SK-N-SH (cell line): ENCODE measurements at regions not wholly inside any gene's neighbourhood (a gene's known extent, or its start where the extent isn't known, plus 50 kb on each side); places are given as distances from the start of the nearest gene placed in this dataset.

ENCODE experiments used
- CTCF ChIA-PET: fragments of 300-600, 350-600 bp; formaldehyde crosslinking; extraction: SDS; loops from one replicate; lab custom pipeline; 2021; lab: Yijun Ruan, JAX
- POLR2A ChIA-PET: fragments of 350-600 bp; sonication (Branson Sonifier 250); formaldehyde crosslinking; extraction: SDS; loops from one replicate; lab custom pipeline; 2020; ENCODE audit warnings: antibody characterized with exemption, inconsistent platforms; lab: Yijun Ruan, JAX
- DNase-seq: peaks from one replicate; pipeline ENCODE4 v3.0.0; 2012
- H2AFZ ChIP-seq: fragments of 200-600 bp; sonication (generic); 2 replicates; pipeline ENCODE4 v1.8.1; 2016; ENCODE audit warnings: antibody characterized with exemption, mild to moderate bottlenecking, low read depth
- H3F3A ChIP-seq: fragments of 200-600 bp; sonication (generic); replicated peaks from 2 replicates; pipeline ENCODE3; 2016; ENCODE audit warnings: antibody characterized with exemption, mild to moderate bottlenecking; ENCODE audit not compliant: insufficient read depth
- H3K27ac ChIP-seq, 2 experiments: fragments of 200-500 bp in 1 of 2; fragments of 200-600 bp in 1 of 2; sonication (Bioruptor generic) in 1 of 2; sonication (generic), shearing (Covaris generic) in 1 of 2; 2 replicates each; pipeline versions ENCODE4 v1.5.1 to v1.6.1; 2014 to 2016; ENCODE audit warnings: low read depth in 2 of 2, inconsistent platforms in 1 of 2, low read length in 1 of 2, mild to moderate bottlenecking in 1 of 2, mixed read lengths in 1 of 2
- H3K27me3 ChIP-seq: fragments of 200-600 bp; sonication (generic), shearing (Covaris generic); 2 replicates; pipeline ENCODE4 v1.6.1; 2016; ENCODE audit warnings: mixed run types; ENCODE audit not compliant: insufficient read depth
- H3K36me3 ChIP-seq, 2 experiments: fragments of 200-500 bp in 1 of 2; fragments of 200-600 bp in 1 of 2; sonication (Bioruptor generic) in 1 of 2; sonication (generic) in 1 of 2; replicated peaks in 1 of 2; 2 replicates each; pipeline versions ENCODE3 to v1.5.1; 2014 to 2016; ENCODE audit warnings: low read length in 1 of 2, mild to moderate bottlenecking in 1 of 2; ENCODE audit not compliant: insufficient read depth in 2 of 2, control insufficient read depth in 1 of 2
- H3K4me1 ChIP-seq, 2 experiments: fragments of 200-500 bp in 1 of 2; fragments of 200-600 bp in 1 of 2; sonication (Bioruptor generic) in 1 of 2; sonication (generic), shearing (Covaris generic) in 1 of 2; 2 replicates each; pipeline versions ENCODE4 v1.5.1 to v1.6.1; 2014 to 2016; ENCODE audit warnings: low read depth in 1 of 2, low read length in 1 of 2, mixed run types in 1 of 2; ENCODE audit not compliant: insufficient read depth in 2 of 2, control insufficient read depth in 1 of 2
- H3K4me2 ChIP-seq: fragments of 200-600 bp; sonication (generic), shearing (Covaris generic); 2 replicates; pipeline ENCODE4 v1.6.1; 2017; ENCODE audit warnings: mixed run types
- H3K4me3 ChIP-seq, 2 experiments: fragments of 200-500 bp in 1 of 2; fragments of 200-600 bp in 1 of 2; sonication (Bioruptor generic) in 1 of 2; sonication (generic), shearing (Covaris generic) in 1 of 2; 2 replicates each; pipeline versions ENCODE4 v1.5.1 to v1.8.1; 2014 to 2016; ENCODE audit warnings: low read depth in 2 of 2, inconsistent platforms in 1 of 2, low read length in 1 of 2, mild to moderate bottlenecking in 1 of 2, mixed read lengths in 1 of 2, moderate library complexity in 1 of 2
- H3K79me2 ChIP-seq: fragments of 200-600 bp; sonication (generic); 2 replicates; pipeline ENCODE4 v1.8.1; 2017; ENCODE audit warnings: mild to moderate bottlenecking; ENCODE audit not compliant: insufficient read depth
- H3K9ac ChIP-seq: fragments of 200-600 bp; sonication (generic); 2 replicates; pipeline ENCODE4 v1.6.1; 2017; ENCODE audit warnings: mixed run types
- H3K9me2 ChIP-seq: fragments of 200-600 bp; sonication (generic); 2 replicates; pipeline ENCODE4 v1.6.1; 2017; ENCODE audit warnings: mixed run types
- H3K9me3 ChIP-seq: fragments of 200-600 bp; sonication (generic); 2 replicates; pipeline ENCODE4 v1.6.1; 2017; ENCODE audit warnings: mixed run types, mild to moderate bottlenecking, moderate library complexity
- H4K20me1 ChIP-seq: fragments of 200-600 bp; sonication (generic); 2 replicates; pipeline ENCODE4 v1.6.1; 2017; ENCODE audit warnings: mild to moderate bottlenecking, mixed run types; ENCODE audit not compliant: insufficient read depth
- CHD2 ChIP-seq: fragments of 150-350 bp; IDR thresholded peaks from 2 replicates; pipeline ENCODE4 v1.6.1; 2018; ENCODE audit warnings: low read length; ENCODE audit not compliant: partially characterized antibody
- EP300 ChIP-seq, 2 experiments: IDR thresholded peaks; 2 replicates each; pipeline versions ENCODE4 v1.4.0 to v1.6.1; 2012; ENCODE audit warnings: borderline replicate concordance in 1 of 2, low read depth in 1 of 2, low read length in 1 of 2
- EZH2phosphoT487 ChIP-seq: fragments of 200-600 bp; sonication (generic); IDR thresholded peaks from 2 replicates; pipeline ENCODE4 v1.6.1; 2017; ENCODE audit warnings: low read depth, mixed run types, mild to moderate bottlenecking, antibody characterized with exemption, moderate library complexity, borderline replicate concordance
- FOSL2 ChIP-seq: IDR thresholded peaks from 2 replicates; pipeline ENCODE4 v1.4.0; 2012; ENCODE audit warnings: low read depth, mild to moderate bottlenecking, moderate library complexity, borderline replicate concordance
- JUND ChIP-seq: IDR thresholded peaks from 2 replicates; pipeline ENCODE4 v1.4.0; 2012
- MEF2A ChIP-seq: IDR thresholded peaks from 2 replicates; pipeline ENCODE4 v1.4.0; 2012; ENCODE audit warnings: low read depth, borderline replicate concordance
- MXI1 ChIP-seq: IDR thresholded peaks from 2 replicates; pipeline ENCODE4 v1.6.1; 2012; ENCODE audit warnings: mild to moderate bottlenecking, low read depth, low read length, improper control_type of control experiment
- NFIC ChIP-seq: IDR thresholded peaks from 2 replicates; pipeline ENCODE4 v1.4.0; 2012; ENCODE audit warnings: borderline replicate concordance
- NRF1 ChIP-seq: IDR thresholded peaks from 2 replicates; pipeline ENCODE4 v1.6.1; 2012; ENCODE audit warnings: low read depth, mild to moderate bottlenecking, low read length
- RCOR1 ChIP-seq: fragments of 150-350 bp; IDR thresholded peaks from 2 replicates; pipeline ENCODE4 v1.6.1; 2017; ENCODE audit warnings: antibody characterized with exemption, low read length
- RXRA ChIP-seq: IDR thresholded peaks from 2 replicates; pipeline ENCODE4 v1.4.0; 2012; ENCODE audit warnings: low read depth, mild to moderate bottlenecking, borderline replicate concordance
- SIN3A ChIP-seq: IDR thresholded peaks from 2 replicates; pipeline ENCODE4 v1.6.1; 2012; ENCODE audit warnings: low read depth, mild to moderate bottlenecking, low read length, moderate library complexity, borderline replicate concordance
- TCF12 ChIP-seq: IDR thresholded peaks from 2 replicates; pipeline ENCODE4 v1.4.0; 2012
- YY1 ChIP-seq: IDR thresholded peaks from 2 replicates; pipeline ENCODE4 v1.4.0; 2012; ENCODE audit warnings: low read depth, mild to moderate bottlenecking
- WGBS: methylation state at CpG from one replicate; pipeline ENCODE4 v1.1.6; 2017; ENCODE audit warnings: low lambda C conversion rate; 5-methylcytosine and 5-hydroxymethylcytosine counted together
- TF ChIP-seq, protein P1 (sequence below): IDR thresholded peaks from 2 replicates; pipeline ENCODE4 v1.4.0; 2012; ENCODE audit warnings: low read depth, borderline replicate concordance
- TF ChIP-seq, protein P2 (sequence below): fragments of 150-350 bp; IDR thresholded peaks from 2 replicates; pipeline ENCODE4 v1.6.1; 2017; ENCODE audit warnings: antibody characterized with exemption, low read length, low read depth, borderline replicate concordance
- TF ChIP-seq, protein P3 (sequence below): IDR thresholded peaks from 2 replicates; pipeline ENCODE4; 2012

DNA sequence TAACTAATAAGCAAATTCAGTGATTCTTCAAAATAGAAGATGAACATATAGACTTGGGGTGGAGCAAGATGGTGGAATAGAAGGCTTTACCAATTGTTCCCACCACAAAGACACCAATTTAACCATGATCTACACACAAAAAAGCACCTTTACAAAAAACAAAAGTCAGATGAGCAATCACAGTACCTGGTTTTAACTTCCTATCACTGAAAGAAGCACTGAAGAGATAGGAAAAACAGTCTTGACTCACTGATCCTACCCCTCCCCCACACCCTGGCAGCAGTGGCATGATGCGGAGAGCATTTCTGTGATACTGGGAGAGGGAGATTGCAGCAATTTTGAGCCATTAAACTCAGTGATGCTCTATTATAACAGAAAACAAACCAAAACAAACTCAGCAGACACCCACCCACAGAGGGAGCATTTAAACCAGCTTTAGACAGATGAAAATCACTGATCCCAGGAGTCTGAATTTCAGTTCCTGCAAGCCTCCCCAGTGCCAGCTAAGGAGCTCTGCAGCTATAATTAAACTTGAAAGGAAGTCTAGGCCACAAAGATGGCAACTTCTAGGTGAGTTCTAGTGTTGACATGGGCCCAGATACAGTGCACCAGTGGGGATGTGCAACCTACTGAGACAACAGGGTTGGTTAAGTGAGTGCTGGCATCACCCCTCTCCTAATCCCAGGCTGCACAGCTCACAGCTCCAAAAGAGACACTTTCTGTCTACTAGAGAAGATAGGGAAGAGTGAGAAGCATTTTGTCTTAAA lies 161.8 kb upstream of the GRIA4 start:
- H3K9ac ChIP-seq, result no peak overlapping the region
- no peaks in the 10 kb centered on the region for H3K9me3 ChIP-seq
- H3K27me3 ChIP-seq, result no peaks in the 10 kb centered on the region
- H3K9me2 ChIP-seq, result no peaks in the 10 kb centered on the region
- 50% methylated on average over 1 of the region's 1 CpG for WGBS
- H4K20me1 ChIP-seq, result no peaks in the 10 kb centered on the region
- H2AFZ ChIP-seq, result no peak overlapping the region
- peaks cover 3% of the 10 kb centered on the region for H3F3A ChIP-seq
- no peaks in the 10 kb centered on the region for H3K36me3 ChIP-seq
- no peaks in the 10 kb centered on the region for H3K79me2 ChIP-seq
- ChIA-PET POLR2A (no interaction called here), CTCF (no interaction called here)
- no peak for DNase-seq
- no peak overlapping the region for H3K27ac ChIP-seq
- TF ChIP-seq CHD2 (no peak), NRF1 (no peak), RXRA (no peak), FOSL2 (no peak), MXI1 (no peak)
- TF ChIP-seq, protein P1, sequence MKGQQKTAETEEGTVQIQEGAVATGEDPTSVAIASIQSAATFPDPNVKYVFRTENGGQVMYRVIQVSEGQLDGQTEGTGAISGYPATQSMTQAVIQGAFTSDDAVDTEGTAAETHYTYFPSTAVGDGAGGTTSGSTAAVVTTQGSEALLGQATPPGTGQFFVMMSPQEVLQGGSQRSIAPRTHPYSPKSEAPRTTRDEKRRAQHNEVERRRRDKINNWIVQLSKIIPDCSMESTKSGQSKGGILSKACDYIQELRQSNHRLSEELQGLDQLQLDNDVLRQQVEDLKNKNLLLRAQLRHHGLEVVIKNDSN, result no peak
- no peak overlapping the region for H3K4me3 ChIP-seq
- no peak overlapping the region for H3K4me2 ChIP-seq
- H3K4me1 ChIP-seq, result no peaks in the 10 kb centered on the region

DNA sequence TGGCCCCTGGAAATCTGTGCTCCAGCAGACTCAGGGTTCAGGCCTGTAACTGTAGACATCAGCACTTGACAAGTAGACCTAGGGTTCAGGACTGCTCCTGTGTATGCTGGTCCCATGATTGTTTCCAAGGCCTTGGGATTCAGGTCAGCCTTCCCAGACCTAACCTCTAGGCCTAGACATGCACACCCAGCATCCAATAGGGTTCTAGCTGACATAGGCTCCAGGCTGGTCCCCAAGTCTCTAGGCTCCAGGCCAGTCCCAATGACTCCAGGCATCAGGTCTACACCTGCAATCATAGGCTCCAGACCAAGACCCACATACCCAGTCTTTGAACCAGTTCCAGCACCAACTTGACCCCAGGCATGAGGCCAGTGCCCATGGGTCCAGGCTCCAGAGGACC lies 166.2 kb upstream of the GRIA4 start:
- Histone ChIP-seq H3K36me3 (no peaks in the 10 kb centered on the region), H3K4me3 (no peak overlapping the region)
- TF ChIP-seq FOSL2 (no peak), NRF1 (no peak), RXRA (no peak), NFIC (no peak), TCF12 (no peak), EP300 (IDR thresholded peaks at IDR 0.05; ENCODE audit: borderline replicate concordance in 1 of 2, low read depth in 1 of 2, low read length in 1 of 2) (no peak), MEF2A (no peak), YY1 (no peak), EZH2phosphoT487 (no peak), RCOR1 (no peak), JUND (no peak), SIN3A (no peak)
- TF ChIP-seq, protein P2, sequence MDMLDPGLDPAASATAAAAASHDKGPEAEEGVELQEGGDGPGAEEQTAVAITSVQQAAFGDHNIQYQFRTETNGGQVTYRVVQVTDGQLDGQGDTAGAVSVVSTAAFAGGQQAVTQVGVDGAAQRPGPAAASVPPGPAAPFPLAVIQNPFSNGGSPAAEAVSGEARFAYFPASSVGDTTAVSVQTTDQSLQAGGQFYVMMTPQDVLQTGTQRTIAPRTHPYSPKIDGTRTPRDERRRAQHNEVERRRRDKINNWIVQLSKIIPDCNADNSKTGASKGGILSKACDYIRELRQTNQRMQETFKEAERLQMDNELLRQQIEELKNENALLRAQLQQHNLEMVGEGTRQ, result no peak
- TF ChIP-seq, protein P3, sequence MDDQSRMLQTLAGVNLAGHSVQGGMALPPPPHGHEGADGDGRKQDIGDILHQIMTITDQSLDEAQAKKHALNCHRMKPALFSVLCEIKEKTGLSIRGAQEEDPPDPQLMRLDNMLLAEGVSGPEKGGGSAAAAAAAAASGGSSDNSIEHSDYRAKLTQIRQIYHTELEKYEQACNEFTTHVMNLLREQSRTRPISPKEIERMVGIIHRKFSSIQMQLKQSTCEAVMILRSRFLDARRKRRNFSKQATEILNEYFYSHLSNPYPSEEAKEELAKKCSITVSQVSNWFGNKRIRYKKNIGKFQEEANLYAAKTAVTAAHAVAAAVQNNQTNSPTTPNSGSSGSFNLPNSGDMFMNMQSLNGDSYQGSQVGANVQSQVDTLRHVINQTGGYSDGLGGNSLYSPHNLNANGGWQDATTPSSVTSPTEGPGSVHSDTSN, result no peak
- TF ChIP-seq, all 33 proteins: peak for 0
- Histone ChIP-seq H3K9me2 (no peaks in the 10 kb centered on the region), H3K9ac (no peak overlapping the region), H4K20me1 (no peaks in the 10 kb centered on the region), H3K27ac (no peak overlapping the region), H2AFZ (no peak overlapping the region), H3K79me2 (no peaks in the 10 kb centered on the region), H3K4me1 (no peaks in the 10 kb centered on the region), H3K9me3 (no peaks in the 10 kb centered on the region), H3F3A (no peaks in the 10 kb centered on the region), H3K4me2 (no peak overlapping the region), H3K27me3 (no peaks in the 10 kb centered on the region)
- POLR2A ChIA-PET, result no interaction called here
- DNase-seq, result no peak
- CTCF ChIA-PET, result no interaction called here
